GM18505 (cell line): ENCODE measurements at regions not wholly inside any gene's neighbourhood (a gene's known extent, or its start where the extent isn't known, plus 50 kb on each side); places are given as distances from the start of the nearest gene placed in this dataset.
"Not testable (repeated sequence)": the region's sequence is repeated elsewhere in the genome, so short reads cannot be mapped to it uniquely, and the experiment has no call there.

ENCODE experiments used
- ATAC-seq: cut with Tn5 transposase; IDR thresholded peaks from one replicate; pipeline ENCODE4 v1.9.1; 2021; ENCODE audit not compliant: unreplicated experiment
- POLR2A ChIP-seq: IDR thresholded peaks from 4 replicates; pipeline ENCODE4 v1.6.1; 2011; ENCODE audit warnings: borderline replicate concordance; ENCODE audit not compliant: insufficient read depth, insufficient read length; ENCODE audit errors: extremely low read depth

DNA sequence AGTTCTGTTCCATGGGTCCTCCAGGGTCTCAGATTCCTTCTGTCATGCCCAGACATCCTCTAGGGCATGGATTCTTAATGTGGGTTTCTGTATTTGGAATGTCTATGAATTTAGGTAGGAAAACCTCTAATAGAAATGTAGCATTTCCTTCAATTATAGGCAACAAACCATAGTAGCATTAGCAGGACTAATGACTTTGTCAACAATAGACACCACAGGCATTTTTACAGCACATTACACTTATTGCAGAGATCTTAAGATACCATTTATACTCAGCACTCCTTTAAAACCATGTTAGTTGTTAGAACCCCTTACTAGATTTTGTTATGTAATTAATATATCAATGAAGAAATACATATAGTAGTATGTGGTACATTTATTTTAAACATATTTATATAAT lies 77.8 kb upstream of the TBC1D5 start:
- ATAC-seq, result no peak
- no peak for TF ChIP-seq POLR2A

DNA sequence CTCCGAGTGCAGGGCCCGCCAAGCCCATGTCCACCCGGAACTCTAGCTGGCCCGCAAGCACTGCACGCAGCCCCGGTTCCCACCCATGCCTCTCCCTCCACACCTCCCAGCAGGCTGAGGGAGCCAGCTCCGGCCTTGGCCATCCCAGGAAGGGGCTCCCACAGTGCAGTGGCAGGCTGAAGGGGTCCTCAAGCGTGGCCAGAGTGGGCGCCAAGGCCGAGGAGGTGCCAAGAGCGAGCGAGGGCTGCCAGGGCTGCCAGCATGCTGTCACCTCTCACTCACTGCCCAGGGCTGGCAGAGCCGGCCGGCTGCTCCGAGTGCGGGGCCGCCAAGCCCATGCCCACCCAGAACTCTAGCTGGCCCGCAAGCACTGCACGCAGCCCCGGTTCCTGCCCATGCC lies 75.5 kb upstream of the TBC1D5 start:
- not testable (repeated sequence) for ATAC-seq

DNA sequence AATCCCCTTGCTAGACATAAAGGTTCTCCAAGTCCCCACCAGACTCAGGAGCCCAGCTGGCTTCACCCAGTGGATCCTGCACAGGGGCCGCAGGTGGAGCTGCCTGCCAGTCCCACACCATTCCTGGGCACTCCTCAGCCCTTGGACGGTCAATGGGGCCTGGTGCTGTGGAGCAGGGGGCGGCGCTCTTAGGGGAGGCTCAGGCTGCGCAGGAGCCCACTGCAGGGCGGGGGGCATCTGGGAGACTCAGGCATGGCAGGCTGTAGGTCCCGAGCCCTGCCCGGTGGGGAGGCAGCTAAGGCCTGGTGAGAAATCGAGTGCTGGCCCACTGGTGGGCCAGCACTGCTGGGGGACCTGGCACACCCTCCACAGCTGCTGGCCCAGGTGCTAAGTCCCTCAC lies 75.1 kb upstream of the TBC1D5 start:
- no peak for ATAC-seq
- TF ChIP-seq POLR2A, result no peak

DNA sequence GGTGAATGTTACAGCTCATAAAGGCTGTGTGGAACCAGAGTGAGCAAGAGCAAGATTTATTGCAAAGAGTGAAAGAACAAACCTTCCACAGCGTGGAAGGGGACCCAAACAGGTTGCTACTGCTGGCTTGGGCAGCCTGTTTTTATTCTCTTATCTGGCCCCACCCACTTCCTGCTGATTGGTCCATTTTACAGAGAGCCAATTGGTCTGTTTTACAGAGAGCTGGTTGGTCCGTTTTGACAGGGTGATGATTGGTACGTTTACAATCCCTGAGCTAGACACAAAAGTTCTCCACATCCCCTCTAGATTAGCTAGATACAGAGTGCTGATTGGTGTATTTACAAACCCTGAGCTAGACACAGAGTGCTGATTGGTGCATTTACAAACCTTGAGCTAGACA lies 74.4 kb upstream of the TBC1D5 start:
- ATAC-seq, result not testable (repeated sequence)

GRCh38 chr3:17812328-17812727 lies 69.9 kb upstream of the TBC1D5 start:
- not testable (repeated sequence) for ATAC-seq

DNA sequence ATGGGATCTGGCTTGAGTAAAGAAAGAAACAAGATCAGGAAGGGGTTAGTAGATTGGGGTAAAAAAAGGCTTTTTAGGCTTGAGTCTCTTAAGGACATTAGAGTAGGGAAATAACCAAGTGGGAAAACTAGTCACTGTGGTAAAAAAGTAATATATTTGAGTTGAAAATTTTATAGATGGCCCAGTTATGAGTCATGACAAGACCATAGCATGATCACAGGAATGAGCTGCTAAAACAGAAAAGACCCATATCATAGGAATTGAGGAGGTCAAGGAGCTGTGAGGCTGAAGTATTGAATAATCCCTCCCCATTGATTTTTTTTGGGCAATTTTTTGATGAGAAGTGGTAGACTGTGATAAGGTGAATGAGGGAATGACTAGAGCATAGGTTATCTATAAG lies 69.2 kb upstream of the TBC1D5 start:
- TF ChIP-seq POLR2A, result no peak
- ATAC-seq, result no peak

DNA sequence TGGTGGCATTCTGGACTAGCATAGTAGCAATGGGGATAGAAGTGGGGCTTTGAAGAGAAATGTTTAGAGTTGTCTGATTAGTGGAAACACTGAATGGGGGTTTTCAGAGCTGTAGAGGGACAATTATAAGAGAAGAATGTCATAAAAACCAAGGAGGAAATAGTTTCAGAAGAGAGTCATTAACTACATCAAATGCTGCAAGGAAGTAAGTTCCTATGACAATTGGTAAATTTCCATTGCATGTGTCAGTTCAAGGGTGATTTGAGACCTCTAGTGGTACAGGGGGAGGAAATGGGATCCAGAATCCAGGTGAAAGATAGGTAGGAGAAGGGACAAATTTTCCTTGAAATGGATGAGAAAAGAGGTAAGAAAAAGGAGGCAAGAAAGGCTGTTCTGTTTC lies 68.3 kb upstream of the TBC1D5 start:
- no peak for TF ChIP-seq POLR2A
- ATAC-seq, result no peak

GRCh38 chr3:17808994-17809393 lies 66.6 kb upstream of the TBC1D5 start:
- no peak for ATAC-seq
- TF ChIP-seq POLR2A, result no peak

DNA sequence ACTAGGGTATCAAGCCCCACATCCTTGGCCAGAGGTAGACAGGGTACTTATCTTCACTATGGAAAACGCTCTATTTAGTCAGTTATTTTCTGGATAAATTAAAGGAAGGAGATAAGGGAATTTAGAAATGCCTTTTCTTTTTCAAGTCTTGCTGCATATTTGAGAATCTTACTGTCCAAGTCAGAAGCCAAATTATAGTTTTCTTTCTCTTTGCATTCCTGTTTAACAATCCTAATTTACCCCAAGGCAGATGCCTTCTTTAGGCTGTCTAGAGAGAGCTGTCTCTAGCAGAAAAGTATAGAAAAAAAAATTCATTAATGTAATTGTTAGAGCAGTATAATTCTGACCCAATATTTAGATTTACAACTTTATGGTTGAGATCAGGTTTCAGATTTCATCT lies 64.4 kb upstream of the TBC1D5 start:
- ATAC-seq, result no peak
- TF ChIP-seq POLR2A, result no peak

DNA sequence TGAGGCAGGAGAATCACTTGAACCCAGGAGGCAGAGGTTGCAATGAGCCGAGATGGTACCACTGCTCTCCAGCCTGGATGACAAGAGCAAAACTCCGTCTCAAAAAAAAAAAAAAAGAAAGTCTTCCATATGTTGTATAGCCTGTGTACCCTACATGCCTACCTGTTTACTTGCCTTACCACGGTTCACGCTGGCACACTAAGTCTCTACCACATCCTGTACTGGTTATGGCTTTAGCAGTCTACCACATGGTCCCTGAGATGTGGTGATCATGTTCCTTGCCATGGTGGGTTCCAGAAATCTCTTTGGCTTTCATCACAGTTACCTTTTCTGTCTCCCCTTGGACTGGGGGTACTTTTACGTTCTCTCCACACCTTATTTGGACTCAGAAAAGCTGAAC lies 63.8 kb upstream of the TBC1D5 start:
- ATAC-seq, result no peak
- no peak for TF ChIP-seq POLR2A

GRCh38 chr3:17805461-17805940 lies 63.1 kb upstream of the TBC1D5 start:
- ATAC-seq, result no peak
- TF ChIP-seq POLR2A, result no peak

DNA sequence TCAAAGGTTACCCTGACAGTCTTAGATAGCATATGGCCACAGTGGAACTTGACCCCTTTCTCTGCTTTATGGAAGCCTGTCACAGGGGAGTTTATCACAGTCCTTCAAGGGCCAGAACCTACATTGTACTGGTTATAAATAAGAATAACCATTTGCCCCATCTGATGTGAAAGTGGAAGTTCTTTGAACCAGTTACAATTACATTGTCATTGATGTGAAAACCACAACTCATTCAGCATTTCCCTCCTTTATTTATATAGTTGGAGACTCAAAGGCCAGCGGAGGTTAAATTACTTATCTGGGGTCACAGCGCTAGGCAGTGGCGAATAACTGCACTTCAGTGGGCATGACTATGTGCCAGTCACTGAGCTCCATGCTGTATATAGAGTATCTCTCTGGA lies 60.5 kb upstream of the TBC1D5 start:
- no peak for TF ChIP-seq POLR2A
- ATAC-seq, result no peak

DNA sequence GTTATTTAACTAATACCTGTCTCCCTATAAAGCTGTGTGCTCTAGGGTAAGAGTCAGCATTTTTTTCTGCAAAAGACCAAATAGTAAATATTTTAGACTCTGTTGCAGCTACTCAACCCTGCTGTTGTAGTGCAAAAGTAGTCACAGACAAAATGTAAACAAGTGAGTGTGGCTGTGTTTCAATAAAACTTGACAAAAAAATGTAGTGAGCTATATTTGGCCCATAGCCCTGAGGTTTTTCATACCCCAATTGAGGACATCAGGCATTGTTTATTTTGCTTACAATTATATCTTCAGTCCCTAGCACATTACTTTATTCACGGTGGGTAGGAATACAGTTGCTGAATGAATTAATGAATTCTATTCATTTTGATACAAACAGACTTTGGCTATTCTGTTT lies 58.7 kb upstream of the TBC1D5 start:
- ATAC-seq, result no peak
- no peak for TF ChIP-seq POLR2A

- TF ChIP-seq POLR2A, result no peak
- no peak for ATAC-seq
These were observed 57.8 kb upstream of the TBC1D5 start for GRCh38 chr3:17800232-17800631.

- ATAC-seq, result no peak
- no peak for TF ChIP-seq POLR2A
These were observed 56.9 kb upstream of the TBC1D5 start for GRCh38 chr3:17799312-17799711.

- ATAC-seq, result no peak
- no peak for TF ChIP-seq POLR2A
These were observed 55.6 kb upstream of the TBC1D5 start for GRCh38 chr3:17798000-17798399.
